SK-N-MC (cell line): ENCODE measurements at regions not wholly inside any gene's neighbourhood (a gene's known extent, or its start where the extent isn't known, plus 50 kb on each side); places are given as distances from the start of the nearest gene placed in this dataset.

Source experiments
- EZH2 ChIP-seq: fragments of 200-600 bp; sonication (generic); IDR thresholded peaks from one replicate; pipeline ENCODE4 v1.6.1; 2017; ENCODE audit warnings: antibody characterized with exemption
- FOXP2 ChIP-seq: optimal IDR thresholded peaks from 2 replicates; pipeline ENCODE3; 2011; ENCODE audit warnings: mild to moderate bottlenecking, moderate library complexity; ENCODE audit not compliant: insufficient read depth; ENCODE audit errors: extremely low read length, control extremely low read depth
- POLR2AphosphoS5 ChIP-seq: IDR thresholded peaks from 2 replicates; pipeline ENCODE4 v1.6.1; 2012; ENCODE audit warnings: mild to moderate bottlenecking, low read depth, low read length, borderline replicate concordance

GRCh38 chr2:9760069-9760901, 83.0 kb upstream of the TAF1B start:
- TF ChIP-seq EZH2 (no peak), POLR2AphosphoS5 (no peak), FOXP2 (no peak)
